Astrocyte of the spinal cord (primary cell): ENCODE measurements at regions not wholly inside any gene's neighbourhood (a gene's known extent, or its start where the extent isn't known, plus 50 kb on each side); places are given as distances from the start of the nearest gene placed in this dataset.
"Not testable (repeated sequence)": the region's sequence is repeated elsewhere in the genome, so short reads cannot be mapped to it uniquely, and the experiment has no call there.

Experiments
- DNase-seq: peaks from one replicate; pipeline ENCODE4 v3.0.0; 2011; ENCODE audit warnings: low read depth, low spot score
- H3K4me3 ChIP-seq: 2 replicates; pipeline ENCODE4 v1.5.1; 2011; ENCODE audit warnings: low read depth, mild to moderate bottlenecking, low read length, moderate library complexity
- in situ Hi-C: cut with HindIII; loops from 2 replicates; pipeline ENCODE4 v1.10.0; 2017; ENCODE audit warnings: low sequenced_read_pairs
- TF ChIP-seq, protein P1 (sequence below): IDR thresholded peaks from 2 replicates; pipeline ENCODE4 v1.5.1; 2012; ENCODE audit warnings: low read depth, mild to moderate bottlenecking, low read length, inconsistent platforms

DNA sequence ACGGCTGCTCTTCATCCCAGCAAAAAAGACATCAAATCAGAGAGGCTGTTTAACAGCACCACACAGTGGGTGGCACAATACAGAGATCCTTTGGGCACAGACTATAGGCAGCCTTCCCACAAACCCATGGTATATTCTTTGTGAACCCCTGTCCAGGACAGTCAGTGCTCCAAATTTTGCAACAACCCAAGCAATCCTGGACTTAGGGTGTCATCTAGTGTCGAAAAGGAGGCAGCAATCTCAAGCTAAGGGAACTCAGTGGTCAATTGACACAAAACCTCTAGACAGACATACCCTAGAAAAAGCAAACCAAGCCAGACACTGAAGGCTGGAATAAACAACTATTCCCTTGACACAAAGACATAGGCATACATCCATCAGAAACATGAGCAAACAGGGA lies 137.4 kb downstream of the BMP15 start:
- H3K4me3 ChIP-seq, result no peak overlapping the region
- in situ Hi-C loops, result no loop called here
- TF ChIP-seq, protein P1, sequence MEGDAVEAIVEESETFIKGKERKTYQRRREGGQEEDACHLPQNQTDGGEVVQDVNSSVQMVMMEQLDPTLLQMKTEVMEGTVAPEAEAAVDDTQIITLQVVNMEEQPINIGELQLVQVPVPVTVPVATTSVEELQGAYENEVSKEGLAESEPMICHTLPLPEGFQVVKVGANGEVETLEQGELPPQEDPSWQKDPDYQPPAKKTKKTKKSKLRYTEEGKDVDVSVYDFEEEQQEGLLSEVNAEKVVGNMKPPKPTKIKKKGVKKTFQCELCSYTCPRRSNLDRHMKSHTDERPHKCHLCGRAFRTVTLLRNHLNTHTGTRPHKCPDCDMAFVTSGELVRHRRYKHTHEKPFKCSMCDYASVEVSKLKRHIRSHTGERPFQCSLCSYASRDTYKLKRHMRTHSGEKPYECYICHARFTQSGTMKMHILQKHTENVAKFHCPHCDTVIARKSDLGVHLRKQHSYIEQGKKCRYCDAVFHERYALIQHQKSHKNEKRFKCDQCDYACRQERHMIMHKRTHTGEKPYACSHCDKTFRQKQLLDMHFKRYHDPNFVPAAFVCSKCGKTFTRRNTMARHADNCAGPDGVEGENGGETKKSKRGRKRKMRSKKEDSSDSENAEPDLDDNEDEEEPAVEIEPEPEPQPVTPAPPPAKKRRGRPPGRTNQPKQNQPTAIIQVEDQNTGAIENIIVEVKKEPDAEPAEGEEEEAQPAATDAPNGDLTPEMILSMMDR, result no peak
- no peak for DNase-seq

DNA sequence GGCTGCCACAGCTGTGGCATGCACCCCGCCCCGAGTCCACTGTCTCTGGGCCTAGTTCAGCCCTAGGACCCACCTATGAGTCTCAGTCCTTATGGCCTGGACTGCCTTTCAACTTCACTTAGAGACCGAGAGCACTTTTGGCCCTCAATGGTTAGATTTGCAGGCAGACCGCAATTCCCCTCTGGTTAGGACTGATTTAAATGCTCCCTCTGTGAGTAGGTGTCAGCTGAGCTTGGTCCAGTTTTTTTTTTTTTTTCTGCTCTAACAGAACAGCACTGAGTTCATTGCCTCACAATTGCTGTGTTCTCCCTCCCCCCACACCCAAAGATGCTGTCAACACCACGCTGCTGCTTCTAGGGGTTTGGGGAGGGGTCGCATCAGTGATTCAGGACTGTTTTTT lies 143.2 kb downstream of the BMP15 start:
- TF ChIP-seq, protein P1, result no peak
- no peak for DNase-seq
- in situ Hi-C loops, result no loop called here
- no peak overlapping the region for H3K4me3 ChIP-seq

DNA sequence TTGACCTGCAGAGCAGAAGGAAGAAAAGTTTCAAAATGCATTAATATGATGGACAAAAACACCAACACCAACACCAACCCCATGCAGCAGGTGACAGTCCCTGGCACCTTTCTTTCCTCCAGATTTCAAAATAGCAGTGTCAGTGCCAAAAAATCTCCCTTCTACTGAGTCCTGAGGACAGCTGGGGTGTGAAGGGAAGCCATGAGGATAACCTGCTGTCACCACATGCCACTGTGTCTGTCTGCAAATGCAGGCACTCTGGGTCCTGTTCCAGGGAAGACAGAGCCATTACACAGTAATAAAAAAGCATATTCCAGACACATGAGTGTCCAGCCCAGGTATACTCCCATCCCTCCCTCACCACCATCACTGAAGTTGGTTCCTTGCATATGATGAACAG lies 187.5 kb downstream of the BMP15 start:
- H3K4me3 ChIP-seq, result no peak overlapping the region
- TF ChIP-seq, protein P1, result no peak
- in situ Hi-C loops, result no loop called here
- DNase-seq, result no peak

DNA sequence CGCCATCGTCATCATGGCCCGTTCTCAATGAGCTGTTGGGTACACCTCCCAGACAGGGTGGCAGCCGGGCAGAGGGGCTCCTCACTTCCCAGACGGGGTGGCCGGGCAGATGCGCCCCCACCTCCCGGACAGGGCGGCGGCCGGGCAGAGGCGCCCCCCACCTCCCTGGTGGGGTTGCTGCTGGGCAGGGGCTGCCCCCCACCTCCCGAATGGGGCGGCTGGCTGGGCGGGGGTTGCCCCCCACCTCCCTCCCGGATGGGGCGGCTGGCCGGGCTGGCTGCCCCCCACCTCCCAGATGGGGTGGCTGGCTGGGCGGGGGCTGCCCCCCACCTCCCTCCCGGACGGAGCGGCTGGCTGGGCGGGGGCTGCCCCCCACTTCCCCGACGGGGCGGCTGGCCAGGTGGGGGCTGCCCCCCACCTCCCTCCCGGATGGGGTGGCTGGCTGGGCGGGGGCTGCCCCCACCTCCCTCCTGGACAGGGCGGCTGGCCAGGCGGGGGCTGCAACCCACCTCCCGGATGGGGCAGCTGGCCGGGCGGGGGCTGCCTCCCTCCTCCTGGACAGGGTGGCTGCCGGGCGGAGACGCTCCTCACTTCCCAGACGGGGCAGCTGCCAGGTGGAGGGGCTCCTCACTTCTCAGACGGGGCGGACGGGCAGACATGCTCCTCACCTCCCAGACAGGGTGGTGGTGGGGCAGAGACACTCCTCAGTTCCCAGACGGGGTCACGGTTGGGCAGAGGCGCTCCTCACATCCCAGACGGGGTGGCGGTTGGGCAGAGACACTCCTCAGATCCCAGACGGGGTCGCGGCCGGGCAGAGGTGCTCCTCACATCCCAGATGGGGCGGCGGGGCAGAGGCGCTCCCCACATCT lies 208.8 kb downstream of the BMP15 start:
- in situ Hi-C loops, H3K4me3 ChIP-seq, DNase-seq: not testable (repeated sequence)

DNA sequence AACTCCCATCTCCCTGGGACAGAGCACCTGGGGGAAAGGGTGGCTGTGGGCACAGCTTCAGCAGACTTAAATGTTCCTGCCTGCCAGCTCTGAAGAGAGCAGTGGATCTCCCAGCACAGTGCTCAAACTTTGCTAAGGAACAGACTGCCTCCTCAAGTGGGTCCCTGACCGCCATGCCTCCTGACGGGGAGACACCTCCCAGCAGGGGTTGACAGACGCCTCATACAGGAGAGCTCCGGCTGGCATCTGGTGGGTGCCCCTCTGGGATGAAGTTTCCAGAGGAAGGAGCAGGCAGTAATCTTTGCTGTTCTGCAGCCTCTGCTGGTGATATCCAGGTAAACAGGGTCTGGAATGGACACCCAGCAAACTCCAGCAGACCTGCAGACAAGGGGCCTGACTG lies 206.9 kb upstream of the NUDT10 start:
- DNase-seq, H3K4me3 ChIP-seq, in situ Hi-C loops: not testable (repeated sequence)

DNA sequence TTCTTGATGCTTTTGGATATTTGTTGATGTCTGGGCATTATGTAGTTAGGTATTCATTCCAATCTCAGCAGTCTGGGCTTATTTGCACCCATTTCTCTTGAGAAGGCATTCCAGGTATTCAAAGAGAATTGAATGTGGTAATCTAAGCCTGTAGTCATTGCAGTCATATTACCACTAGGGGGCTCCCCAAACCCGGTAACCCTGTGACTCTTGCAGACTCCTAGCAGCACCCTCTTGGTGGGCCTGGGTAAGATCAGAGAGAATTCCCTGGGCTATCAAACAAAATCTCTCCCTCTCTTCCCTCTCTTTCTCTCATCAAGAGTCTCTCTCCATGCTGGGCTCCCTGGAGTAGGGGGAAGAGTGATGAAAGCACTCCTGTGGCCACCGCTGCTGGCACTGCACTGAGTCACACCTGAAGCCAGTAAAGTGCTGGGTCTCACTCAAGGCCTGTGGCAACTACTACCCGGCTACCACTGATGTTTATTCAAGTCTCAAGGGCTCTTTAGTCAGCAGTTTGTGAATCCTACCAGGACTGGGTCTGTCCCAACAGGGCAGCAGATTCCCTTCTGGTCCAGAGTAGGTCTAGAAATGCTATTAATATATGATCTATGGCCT lies 187.7 kb upstream of the NUDT10 start:
- no peak overlapping the region for H3K4me3 ChIP-seq
- peak; percentile 5 for DNase-seq
- in situ Hi-C loops, result no loop called here

DNA sequence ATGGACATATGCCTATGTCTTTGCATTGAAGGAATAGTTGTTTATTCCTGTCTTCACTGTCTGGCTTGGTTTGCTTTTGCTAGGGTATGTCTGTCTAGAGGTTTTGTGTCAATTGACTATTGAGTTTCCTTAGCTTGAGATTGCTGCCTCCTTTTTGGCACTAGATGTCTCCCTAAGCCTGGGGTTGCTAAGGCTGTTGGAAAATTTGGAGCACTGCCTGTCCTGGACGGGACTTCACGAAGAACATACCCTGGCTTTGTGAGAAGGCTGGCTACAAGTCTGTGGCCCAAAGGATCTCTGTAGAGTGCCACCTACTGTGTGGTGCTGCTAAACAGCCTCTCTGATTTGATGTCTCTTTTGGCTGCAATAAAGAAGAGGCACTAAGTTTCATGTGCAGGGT lies 183.8 kb upstream of the NUDT10 start:
- H3K4me3 ChIP-seq, result no peak overlapping the region
- DNase-seq, result no peak
- in situ Hi-C loops, result no loop called here
- TF ChIP-seq, protein P1, result no peak

More for the DNA sequence above, 187.7 kb upstream of the NUDT10 start:
- TF ChIP-seq, protein P1, result peak; percentile 66
